ENCODE measurements at regions not wholly inside any gene's neighbourhood (a gene's known extent, or its start where the extent isn't known, plus 50 kb on each side); places are given as distances from the start of the nearest gene placed in this dataset.

DNA sequence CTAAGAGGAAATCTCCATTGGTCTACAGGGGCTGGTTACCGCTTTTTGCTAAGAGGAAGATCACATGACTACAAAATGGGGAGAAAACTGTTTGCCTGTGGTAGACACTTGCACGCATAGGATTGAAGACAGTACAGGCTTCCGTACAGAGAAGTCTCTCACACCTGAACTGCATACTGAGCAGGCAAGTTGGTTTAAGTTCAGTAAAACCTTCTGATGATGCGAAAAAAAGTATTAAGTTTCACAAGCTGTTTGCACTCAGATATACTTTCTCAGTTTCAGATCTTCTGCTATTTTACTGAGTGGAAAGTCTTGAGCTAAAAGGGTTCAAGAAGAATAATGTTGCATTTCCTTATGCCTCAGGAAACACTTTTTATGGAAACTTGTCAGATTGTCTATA lies 292.2 kb upstream of the MC4R start:
- no peaks in the 10 kb centered on the region for H3K36me3 ChIP-seq (ENCODE audit: control insufficient read depth, insufficient read depth, low read length)
- H3K9me3 ChIP-seq (ENCODE audit: control insufficient read depth, low read length), result no peaks in the 10 kb centered on the region
- Mint-ChIP-seq H3K27ac (no peak overlapping the region), H3K4me1 (no peaks in the 10 kb centered on the region), H3K27me3 (ENCODE audit: insufficient read depth) (no peaks in the 10 kb centered on the region), H3K4me3 (no peak overlapping the region), H3K9me3 (no peaks in the 10 kb centered on the region), H3K36me3 (ENCODE audit: low read depth) (no peaks in the 10 kb centered on the region)
- no peak overlapping the region for H3K27ac ChIP-seq (ENCODE audit: low read depth, low read length)
- no peaks in the 10 kb centered on the region for H3K27me3 ChIP-seq (ENCODE audit: control insufficient read depth, insufficient read depth, low read length, poor library complexity, severe bottlenecking)
- no peaks in the 10 kb centered on the region for H3K4me1 ChIP-seq (ENCODE audit: control insufficient read depth, insufficient read depth, low read length)
- DNase-seq, result no peak
- H3K9ac ChIP-seq (ENCODE audit: extremely low read depth, low read length, poor library complexity, severe bottlenecking), result no peak overlapping the region
- whole genome bisulfite sequencing, 2 experiments (ENCODE audit: insufficient coverage in 1 of 2, insufficient read length in 1 of 2), result 91 to 97% methylated on average over 3 to 4 of the region's 4 CpGs
- no peak overlapping the region for H3K4me3 ChIP-seq (ENCODE audit: low read length)
- TF ChIP-seq, protein P1, sequence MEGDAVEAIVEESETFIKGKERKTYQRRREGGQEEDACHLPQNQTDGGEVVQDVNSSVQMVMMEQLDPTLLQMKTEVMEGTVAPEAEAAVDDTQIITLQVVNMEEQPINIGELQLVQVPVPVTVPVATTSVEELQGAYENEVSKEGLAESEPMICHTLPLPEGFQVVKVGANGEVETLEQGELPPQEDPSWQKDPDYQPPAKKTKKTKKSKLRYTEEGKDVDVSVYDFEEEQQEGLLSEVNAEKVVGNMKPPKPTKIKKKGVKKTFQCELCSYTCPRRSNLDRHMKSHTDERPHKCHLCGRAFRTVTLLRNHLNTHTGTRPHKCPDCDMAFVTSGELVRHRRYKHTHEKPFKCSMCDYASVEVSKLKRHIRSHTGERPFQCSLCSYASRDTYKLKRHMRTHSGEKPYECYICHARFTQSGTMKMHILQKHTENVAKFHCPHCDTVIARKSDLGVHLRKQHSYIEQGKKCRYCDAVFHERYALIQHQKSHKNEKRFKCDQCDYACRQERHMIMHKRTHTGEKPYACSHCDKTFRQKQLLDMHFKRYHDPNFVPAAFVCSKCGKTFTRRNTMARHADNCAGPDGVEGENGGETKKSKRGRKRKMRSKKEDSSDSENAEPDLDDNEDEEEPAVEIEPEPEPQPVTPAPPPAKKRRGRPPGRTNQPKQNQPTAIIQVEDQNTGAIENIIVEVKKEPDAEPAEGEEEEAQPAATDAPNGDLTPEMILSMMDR (conservative IDR thresholded peaks at IDR 0.05), result no peak

- no peak overlapping the region for H3K4me3 ChIP-seq (ENCODE audit: low read length)
- no peaks in the 10 kb centered on the region for H3K36me3 ChIP-seq (ENCODE audit: control insufficient read depth, insufficient read depth, low read length)
- no peaks in the 10 kb centered on the region for H3K4me1 ChIP-seq (ENCODE audit: control insufficient read depth, insufficient read depth, low read length)
- Mint-ChIP-seq H3K36me3 (ENCODE audit: low read depth) (no peaks in the 10 kb centered on the region), H3K27me3 (ENCODE audit: insufficient read depth) (no peaks in the 10 kb centered on the region), H3K9me3 (no peaks in the 10 kb centered on the region), H3K4me1 (no peaks in the 10 kb centered on the region), H3K27ac (no peak overlapping the region), H3K4me3 (no peak overlapping the region)
- H3K27ac ChIP-seq (ENCODE audit: low read depth, low read length), result no peak overlapping the region
- H3K9ac ChIP-seq (ENCODE audit: extremely low read depth, low read length, poor library complexity, severe bottlenecking), result no peak overlapping the region
- WGBS, 2 experiments (ENCODE audit: insufficient coverage in 1 of 2, insufficient read length in 1 of 2), result 90% methylated on average over 1 of the region's 1 CpG; no CpG with 5 or more reads in 1 of the 2 experiments
- TF ChIP-seq, protein P1 (conservative IDR thresholded peaks at IDR 0.05), result no peak
- H3K9me3 ChIP-seq (ENCODE audit: control insufficient read depth, low read length), result no peaks in the 10 kb centered on the region
- DNase-seq, result no peak
- H3K27me3 ChIP-seq (ENCODE audit: control insufficient read depth, insufficient read depth, low read length, poor library complexity, severe bottlenecking), result no peaks in the 10 kb centered on the region
These were observed 294.4 kb upstream of the MC4R start for GRCh38 chr18:60667016-60667415.

DNA sequence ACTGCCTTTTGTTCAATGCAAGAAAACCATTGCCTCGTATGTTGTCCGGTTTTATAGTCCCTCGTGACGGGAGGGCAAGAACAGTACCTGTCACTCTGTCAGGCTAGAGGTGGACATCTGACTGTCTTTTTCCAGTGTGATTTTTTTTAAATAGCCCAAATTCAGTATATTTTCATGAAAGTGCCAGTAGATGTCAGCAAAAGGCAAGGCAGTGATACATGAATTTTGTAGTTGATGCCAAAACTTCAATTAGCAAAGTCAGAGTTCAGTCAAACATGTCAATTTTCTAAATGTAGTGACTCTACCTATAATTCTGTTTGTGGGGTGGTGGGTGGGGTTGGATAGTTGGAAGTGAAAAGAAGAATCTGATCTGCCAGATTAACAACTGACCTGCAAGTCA lies 296.0 kb upstream of the MC4R start:
- Histone ChIP-seq H3K9ac (ENCODE audit: extremely low read depth, low read length, poor library complexity, severe bottlenecking) (no peak overlapping the region), H3K27me3 (ENCODE audit: control insufficient read depth, insufficient read depth, low read length, poor library complexity, severe bottlenecking) (no peaks in the 10 kb centered on the region), H3K4me3 (ENCODE audit: low read length) (no peak overlapping the region), H3K36me3 (ENCODE audit: control insufficient read depth, insufficient read depth, low read length) (no peaks in the 10 kb centered on the region), H3K9me3 (ENCODE audit: control insufficient read depth, low read length) (no peaks in the 10 kb centered on the region), H3K4me1 (ENCODE audit: control insufficient read depth, insufficient read depth, low read length) (no peaks in the 10 kb centered on the region), H3K27ac (ENCODE audit: low read depth, low read length) (no peak overlapping the region)
- Mint-ChIP-seq H3K36me3 (ENCODE audit: low read depth) (no peaks in the 10 kb centered on the region), H3K27ac (no peak overlapping the region), H3K4me1 (no peaks in the 10 kb centered on the region), H3K27me3 (ENCODE audit: insufficient read depth) (no peaks in the 10 kb centered on the region), H3K4me3 (no peak overlapping the region), H3K9me3 (no peaks in the 10 kb centered on the region)
- WGBS, 2 experiments (ENCODE audit: insufficient coverage in 1 of 2, insufficient read length in 1 of 2), result 88 to 97% methylated on average over 4 of the region's 4 CpGs
- DNase-seq, result peak; percentile 41
- TF ChIP-seq, protein P1 (conservative IDR thresholded peaks at IDR 0.05), result peak; percentile 56
